A673 (cell line): ENCODE measurements at regions not wholly inside any gene's neighbourhood (a gene's known extent, or its start where the extent isn't known, plus 50 kb on each side); places are given as distances from the start of the nearest gene placed in this dataset.

Source experiments
- EZH2 ChIP-seq: fragments of 200-600 bp; sonication (generic); IDR thresholded peaks from 2 replicates; pipeline ENCODE4 v1.6.1; 2017; ENCODE audit warnings: borderline replicate concordance, low read depth, mild to moderate bottlenecking, mixed read lengths, antibody characterized with exemption, low read length; ENCODE audit not compliant: poor library complexity, severe bottlenecking
- TF ChIP-seq, protein P1 (sequence below): fragments of 300-800, 200-600 bp; sonication (generic); conservative IDR thresholded peaks from 2 replicates; pipeline ENCODE4 v1.5.1; 2017; ENCODE audit warnings: low read depth, mild to moderate bottlenecking, antibody characterized with exemption, low read length, moderate library complexity, mixed read lengths

DNA sequence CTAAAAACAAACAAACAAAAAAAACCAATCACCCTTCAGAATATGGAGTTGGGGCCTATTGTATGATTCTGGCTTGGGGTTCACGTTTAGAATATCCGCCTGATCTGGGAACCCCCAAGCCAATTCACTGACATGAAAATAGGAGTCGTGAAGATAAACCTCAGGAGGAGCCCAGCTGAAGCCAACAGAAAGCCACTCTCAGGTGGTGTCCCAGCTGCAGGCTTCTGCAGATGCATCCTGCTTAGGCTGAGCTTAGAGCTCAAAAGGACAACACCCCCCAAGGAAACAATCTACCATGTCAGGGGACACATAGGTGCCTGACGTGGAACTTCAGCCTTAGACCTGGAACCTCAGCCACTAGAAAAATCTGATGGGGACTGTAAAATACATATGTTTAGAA is 51.9 kb downstream of the SYNE3 start:
- TF ChIP-seq, protein P1, sequence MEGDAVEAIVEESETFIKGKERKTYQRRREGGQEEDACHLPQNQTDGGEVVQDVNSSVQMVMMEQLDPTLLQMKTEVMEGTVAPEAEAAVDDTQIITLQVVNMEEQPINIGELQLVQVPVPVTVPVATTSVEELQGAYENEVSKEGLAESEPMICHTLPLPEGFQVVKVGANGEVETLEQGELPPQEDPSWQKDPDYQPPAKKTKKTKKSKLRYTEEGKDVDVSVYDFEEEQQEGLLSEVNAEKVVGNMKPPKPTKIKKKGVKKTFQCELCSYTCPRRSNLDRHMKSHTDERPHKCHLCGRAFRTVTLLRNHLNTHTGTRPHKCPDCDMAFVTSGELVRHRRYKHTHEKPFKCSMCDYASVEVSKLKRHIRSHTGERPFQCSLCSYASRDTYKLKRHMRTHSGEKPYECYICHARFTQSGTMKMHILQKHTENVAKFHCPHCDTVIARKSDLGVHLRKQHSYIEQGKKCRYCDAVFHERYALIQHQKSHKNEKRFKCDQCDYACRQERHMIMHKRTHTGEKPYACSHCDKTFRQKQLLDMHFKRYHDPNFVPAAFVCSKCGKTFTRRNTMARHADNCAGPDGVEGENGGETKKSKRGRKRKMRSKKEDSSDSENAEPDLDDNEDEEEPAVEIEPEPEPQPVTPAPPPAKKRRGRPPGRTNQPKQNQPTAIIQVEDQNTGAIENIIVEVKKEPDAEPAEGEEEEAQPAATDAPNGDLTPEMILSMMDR: no peak
- no peak for TF ChIP-seq EZH2
